Chondrocyte (in vitro differentiated cells): ENCODE measurements at regions not wholly inside any gene's neighbourhood (a gene's known extent, or its start where the extent isn't known, plus 50 kb on each side); places are given as distances from the start of the nearest gene placed in this dataset.

Experiments
- DNase-seq: peaks from one replicate; pipeline ENCODE4 v3.0.0; 2021; ENCODE audit warnings: mixed read lengths, low spot score
- H3K27ac Mint-ChIP-seq: one replicate; pipeline ENCODE4 v1.8.0; 2021; ENCODE audit warnings: mild to moderate bottlenecking, moderate library complexity, mixed read lengths; ENCODE audit not compliant: unreplicated experiment
- H3K27me3 Mint-ChIP-seq: 2 replicates; pipeline ENCODE4 v1.8.0; 2021; ENCODE audit warnings: low read depth, mixed read lengths
- H3K36me3 Mint-ChIP-seq: 2 replicates; pipeline ENCODE4 v1.8.0; 2021; ENCODE audit warnings: low read depth, mixed read lengths
- H3K4me1 Mint-ChIP-seq: 2 replicates; pipeline ENCODE4 v1.8.0; 2021; ENCODE audit warnings: low read depth, mild to moderate bottlenecking, mixed read lengths
- H3K4me3 Mint-ChIP-seq: one replicate; pipeline ENCODE4 v1.8.0; 2021; ENCODE audit warnings: mild to moderate bottlenecking, moderate library complexity, mixed read lengths; ENCODE audit not compliant: unreplicated experiment
- H3K9me3 Mint-ChIP-seq: 2 replicates; pipeline ENCODE4 v1.8.0; 2021; ENCODE audit warnings: low read depth, mixed read lengths
- CTCF ChIP-seq: fragments of 200-600 bp; sonication (generic); IDR thresholded peaks from 2 replicates; pipeline ENCODE4 v1.5.0; 2021; ENCODE audit warnings: antibody characterized with exemption, mild to moderate bottlenecking, moderate library complexity

- DNase-seq: no peak
- Mint-ChIP-seq H3K27ac (no peak overlapping the region), H3K4me3 (no peak overlapping the region), H3K4me1 (no peaks in the 10 kb centered on the region), H3K27me3 (peaks cover 6% of the 10 kb centered on the region), H3K36me3 (peaks cover 5% of the 10 kb centered on the region), H3K9me3 (peaks cover 6% of the 10 kb centered on the region)
- no peak for TF ChIP-seq CTCF
Observed at GRCh38 chr11:100586361-100587101, 100.6 kb upstream of the ARHGAP42 start.

- Mint-ChIP-seq H3K36me3 (peaks cover 5% of the 10 kb centered on the region), H3K4me1 (peaks cover 3% of the 10 kb centered on the region), H3K4me3 (no peak overlapping the region), H3K27me3 (peaks cover 6% of the 10 kb centered on the region), H3K9me3 (peaks cover 6% of the 10 kb centered on the region), H3K27ac (no peak overlapping the region)
- DNase-seq: no peak
- no peak for TF ChIP-seq CTCF
Observed at GRCh38 chr11:100592619-100593260, 94.3 kb upstream of the ARHGAP42 start.

- H3K9me3 Mint-ChIP-seq: peaks cover 6% of the 10 kb centered on the region
- no peak overlapping the region for H3K27ac Mint-ChIP-seq
- no peak for TF ChIP-seq CTCF
- peaks cover 5% of the 10 kb centered on the region for H3K36me3 Mint-ChIP-seq
- no peak overlapping the region for H3K4me3 Mint-ChIP-seq
- H3K4me1 Mint-ChIP-seq: peaks cover 3% of the 10 kb centered on the region
- peaks cover 6% of the 10 kb centered on the region for H3K27me3 Mint-ChIP-seq
- DNase-seq: no peak
Observed at GRCh38 chr11:100593291-100593690, 93.8 kb upstream of the ARHGAP42 start.

GRCh38 chr11:100594320-100594719 lies 92.8 kb upstream of the ARHGAP42 start:
- no peak for TF ChIP-seq CTCF
- H3K4me1 Mint-ChIP-seq: peaks cover 3% of the 10 kb centered on the region
- H3K27ac Mint-ChIP-seq: no peak overlapping the region
- H3K27me3 Mint-ChIP-seq: peaks cover 2% of the 10 kb centered on the region
- no peak overlapping the region for H3K4me3 Mint-ChIP-seq
- H3K36me3 Mint-ChIP-seq: peaks cover 4% of the 10 kb centered on the region
- DNase-seq: no peak
- H3K9me3 Mint-ChIP-seq: peaks cover 6% of the 10 kb centered on the region

- TF ChIP-seq CTCF: no peak
- peaks cover 2% of the 10 kb centered on the region for H3K36me3 Mint-ChIP-seq
- H3K4me3 Mint-ChIP-seq: no peak overlapping the region
Observed at GRCh38 chr11:100600941-100601340, 86.1 kb upstream of the ARHGAP42 start.

More at GRCh38 chr11:100600941-100601340, 86.1 kb upstream of the ARHGAP42 start:
- no peaks in the 10 kb centered on the region for H3K27me3 Mint-ChIP-seq
- H3K4me1 Mint-ChIP-seq: peaks cover 10% of the 10 kb centered on the region
- peaks cover 7% of the 10 kb centered on the region for H3K9me3 Mint-ChIP-seq
- DNase-seq: no peak
- H3K27ac Mint-ChIP-seq: no peak overlapping the region
